Epithelial cell of esophagus (primary cell): ENCODE measurements at regions not wholly inside any gene's neighbourhood (a gene's known extent, or its start where the extent isn't known, plus 50 kb on each side); places are given as distances from the start of the nearest gene placed in this dataset.

Experiments used
- DNase-seq: peaks from one replicate; pipeline ENCODE4 v3.0.0; 2010; ENCODE audit warnings: low read depth
- H3K4me3 ChIP-seq: 2 replicates; pipeline ENCODE4 v1.5.1; 2011; ENCODE audit warnings: mild to moderate bottlenecking, low read length, control low read depth
- TF ChIP-seq, protein P1 (sequence below): IDR thresholded peaks from 2 replicates; pipeline ENCODE4 v1.5.1; 2011; ENCODE audit warnings: low read depth, mild to moderate bottlenecking, low read length, control low read depth, inconsistent platforms; ENCODE audit not compliant: insufficient read depth; ENCODE audit errors: missing control alignments

GRCh38 chr11:29756871-29757270 lies 260.0 kb downstream of the KCNA4 start:
- TF ChIP-seq, protein P1, sequence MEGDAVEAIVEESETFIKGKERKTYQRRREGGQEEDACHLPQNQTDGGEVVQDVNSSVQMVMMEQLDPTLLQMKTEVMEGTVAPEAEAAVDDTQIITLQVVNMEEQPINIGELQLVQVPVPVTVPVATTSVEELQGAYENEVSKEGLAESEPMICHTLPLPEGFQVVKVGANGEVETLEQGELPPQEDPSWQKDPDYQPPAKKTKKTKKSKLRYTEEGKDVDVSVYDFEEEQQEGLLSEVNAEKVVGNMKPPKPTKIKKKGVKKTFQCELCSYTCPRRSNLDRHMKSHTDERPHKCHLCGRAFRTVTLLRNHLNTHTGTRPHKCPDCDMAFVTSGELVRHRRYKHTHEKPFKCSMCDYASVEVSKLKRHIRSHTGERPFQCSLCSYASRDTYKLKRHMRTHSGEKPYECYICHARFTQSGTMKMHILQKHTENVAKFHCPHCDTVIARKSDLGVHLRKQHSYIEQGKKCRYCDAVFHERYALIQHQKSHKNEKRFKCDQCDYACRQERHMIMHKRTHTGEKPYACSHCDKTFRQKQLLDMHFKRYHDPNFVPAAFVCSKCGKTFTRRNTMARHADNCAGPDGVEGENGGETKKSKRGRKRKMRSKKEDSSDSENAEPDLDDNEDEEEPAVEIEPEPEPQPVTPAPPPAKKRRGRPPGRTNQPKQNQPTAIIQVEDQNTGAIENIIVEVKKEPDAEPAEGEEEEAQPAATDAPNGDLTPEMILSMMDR, result no peak
- H3K4me3 ChIP-seq, result no peak overlapping the region
- no peak for DNase-seq

- no peak overlapping the region for H3K4me3 ChIP-seq
- TF ChIP-seq, protein P1, result no peak
- DNase-seq, result no peak
Observed at GRCh38 chr11:29755474-29755873, 261.4 kb downstream of the KCNA4 start.

DNA sequence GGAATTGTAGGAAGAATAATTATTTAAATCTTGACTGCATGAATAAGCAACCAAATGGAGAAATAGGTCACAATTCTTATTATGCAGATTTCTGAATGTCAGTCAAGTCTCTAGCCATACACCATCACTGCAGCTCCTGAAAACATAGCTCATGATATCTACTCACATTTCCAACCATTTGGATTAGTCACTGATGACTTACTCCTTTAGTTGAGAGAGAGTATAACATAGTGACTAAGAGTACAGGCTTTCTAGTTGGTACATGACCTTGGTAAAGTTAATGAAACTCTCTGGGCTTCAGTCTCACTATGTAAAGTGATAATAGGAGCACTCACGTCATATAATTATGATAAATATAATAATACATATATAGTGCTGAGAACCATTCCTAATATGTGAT lies 265.2 kb downstream of the KCNA4 start:
- DNase-seq, result peak; percentile 77
- TF ChIP-seq, protein P1, result no peak
- no peak overlapping the region for H3K4me3 ChIP-seq

DNA sequence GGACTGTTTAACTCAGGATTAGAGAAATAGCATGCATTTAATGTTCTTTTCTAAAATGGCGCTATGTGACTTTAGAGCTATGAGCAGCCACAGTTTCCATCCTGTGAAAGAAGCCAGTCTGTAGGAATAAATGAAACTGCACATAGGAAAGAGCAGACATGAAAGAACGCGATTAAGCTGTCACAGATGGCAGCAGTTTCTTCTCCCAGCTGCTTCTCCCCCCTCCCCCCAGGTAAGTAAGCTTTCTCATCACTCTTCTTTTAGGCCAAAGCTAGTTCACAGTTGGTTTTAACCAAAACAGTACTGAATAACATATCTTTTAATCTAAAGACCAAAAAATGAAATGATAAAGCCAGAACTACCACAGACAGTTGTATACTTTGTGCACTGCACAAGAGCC lies 266.4 kb downstream of the KCNA4 start:
- TF ChIP-seq, protein P1, result no peak
- DNase-seq, result no peak
- no peak overlapping the region for H3K4me3 ChIP-seq

GRCh38 chr11:29734287-29734686 lies 282.5 kb downstream of the KCNA4 start:
- H3K4me3 ChIP-seq, result no peak overlapping the region
- TF ChIP-seq, protein P1, result no peak
- DNase-seq, result peak; percentile 68

- no peak for DNase-seq
- TF ChIP-seq, protein P1, result no peak
- H3K4me3 ChIP-seq, result no peak overlapping the region
Observed at GRCh38 chr11:29713831-29714320, 303.0 kb downstream of the KCNA4 start.

DNA sequence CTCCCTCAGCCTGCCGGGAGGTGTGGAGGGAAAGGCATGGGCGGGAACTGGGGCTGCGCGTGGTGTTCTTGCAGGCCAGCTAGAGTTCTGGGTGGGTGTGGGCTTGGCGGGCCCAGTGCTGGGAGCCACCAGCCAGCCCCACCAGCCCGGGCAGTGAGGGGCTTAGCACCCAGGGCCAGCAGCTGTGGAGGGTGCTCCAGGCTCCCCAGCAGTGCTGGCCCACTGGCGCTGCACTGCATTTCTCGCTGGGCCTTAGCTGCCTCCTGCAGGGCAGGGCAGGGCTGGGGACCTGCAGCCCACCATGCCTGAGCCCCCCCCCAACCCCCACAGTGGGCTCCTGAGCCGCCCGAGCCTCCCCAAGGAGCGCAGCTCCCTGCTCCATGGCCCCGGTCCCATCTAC lies 304.2 kb downstream of the KCNA4 start:
- H3K4me3 ChIP-seq, result no peak overlapping the region
- no peak for DNase-seq
- TF ChIP-seq, protein P1, result no peak
